ENCODE measurements at regions not wholly inside any gene's neighbourhood (a gene's known extent, or its start where the extent isn't known, plus 50 kb on each side); places are given as distances from the start of the nearest gene placed in this dataset.

- TF ChIP-seq CTCF (IDR thresholded peaks at IDR 0.05) (no peak), POLR2A (IDR thresholded peaks at IDR 0.05) (no peak)
These were observed 67.2 kb upstream of the WDR26 start for GRCh38 chr1:224501836-224502235.
